ENCODE measurements at regions not wholly inside any gene's neighbourhood (a gene's known extent, or its start where the extent isn't known, plus 50 kb on each side); places are given as distances from the start of the nearest gene placed in this dataset.

DNA sequence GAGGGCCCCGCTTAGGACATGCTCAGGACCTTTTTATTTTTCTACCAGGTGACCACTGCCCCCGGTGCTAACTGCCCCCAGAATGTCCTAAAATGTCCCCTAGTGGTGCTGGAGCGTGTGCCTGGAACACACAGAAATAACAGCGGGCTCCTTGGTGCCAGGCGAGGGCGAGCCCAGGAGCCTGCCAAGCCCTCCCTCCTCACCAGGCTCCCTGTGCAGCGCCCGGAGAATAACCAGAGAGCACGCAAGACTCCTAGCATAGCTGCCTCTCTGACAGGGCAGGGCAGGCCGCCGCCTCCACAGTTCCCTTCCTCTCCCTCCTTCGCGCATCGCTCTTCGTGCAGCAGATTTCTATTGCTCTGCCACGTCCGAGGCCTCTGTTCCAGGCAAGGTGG is 84.3 kb upstream of the ZNF516 start:
- DNase-seq (ENCODE audit: extremely low read depth in 1 of 2, low read depth in 1 of 2): no peak

DNA sequence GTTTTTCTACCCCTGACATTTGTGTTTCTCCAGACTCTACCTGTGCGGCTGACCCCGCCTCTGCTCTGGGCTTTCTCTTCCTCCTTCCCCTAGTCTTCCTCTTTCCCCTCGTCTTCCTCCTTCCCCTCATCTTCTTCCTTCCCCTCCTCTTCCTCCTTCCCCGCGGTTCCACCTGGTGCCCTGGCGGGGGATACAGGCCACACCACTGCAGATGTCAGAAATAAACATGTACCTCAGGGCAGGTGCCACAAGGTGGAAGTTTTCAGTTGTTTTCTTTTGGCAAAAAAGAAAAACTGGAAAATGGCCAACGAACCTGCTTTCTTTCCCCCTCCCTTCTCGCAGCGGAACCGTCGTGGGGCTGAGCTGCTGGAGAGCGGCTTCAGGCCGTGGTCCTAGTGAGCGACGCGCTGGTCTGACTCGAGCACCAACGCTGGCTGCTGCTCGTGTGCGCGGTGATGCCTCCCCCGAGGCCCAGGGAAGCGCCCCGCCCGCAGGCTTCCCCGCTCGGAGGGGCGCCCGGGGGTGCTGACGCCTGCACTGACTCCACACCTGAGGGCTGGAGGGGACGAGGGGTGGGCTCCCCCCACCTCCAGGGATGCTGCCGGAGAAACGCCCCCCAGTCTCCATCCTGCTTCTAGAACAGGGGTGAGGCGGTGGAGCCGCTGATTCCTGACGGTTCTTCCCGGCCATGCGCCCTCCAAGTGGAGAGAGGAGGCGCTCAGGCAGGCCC is 83.7 kb upstream of the ZNF516 start:
- DNase-seq (ENCODE audit: extremely low read depth in 1 of 2, low read depth in 1 of 2): no peak

DNA sequence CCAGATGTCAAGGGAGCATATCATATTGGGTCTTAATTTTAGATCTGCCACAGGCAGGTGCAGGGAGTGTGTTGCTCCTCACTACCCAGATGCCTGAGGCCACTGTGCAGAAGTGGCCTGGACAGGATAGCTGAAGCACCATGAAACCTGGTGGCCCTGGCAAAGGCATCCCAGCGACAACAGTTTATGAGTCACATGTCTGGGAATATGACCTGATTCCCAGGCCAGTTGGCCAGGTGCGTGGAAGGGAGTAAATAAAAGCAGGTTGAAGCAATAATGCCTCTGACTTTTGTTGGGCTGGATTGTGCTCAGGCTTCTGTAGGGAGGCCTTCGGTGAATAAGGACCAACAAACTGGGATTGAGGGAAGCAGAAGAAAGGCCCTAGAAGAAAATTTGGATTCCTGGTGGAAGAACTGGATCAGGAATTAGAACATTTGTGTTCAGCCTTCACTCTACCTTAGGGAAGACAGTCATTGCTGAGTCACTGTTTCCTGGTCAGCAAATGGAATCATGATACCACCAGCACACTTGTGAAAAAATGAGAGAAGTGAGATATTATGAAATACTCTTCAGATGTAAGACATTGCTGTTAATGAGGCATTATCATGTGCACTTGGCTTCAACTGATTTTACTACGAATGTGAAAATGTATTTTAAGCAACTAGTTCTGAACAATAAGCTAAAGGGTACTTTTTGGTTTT is 78.4 kb upstream of the ZNF516 start:
- DNase-seq (ENCODE audit: extremely low read depth in 1 of 2, low read depth in 1 of 2): no peak

DNA sequence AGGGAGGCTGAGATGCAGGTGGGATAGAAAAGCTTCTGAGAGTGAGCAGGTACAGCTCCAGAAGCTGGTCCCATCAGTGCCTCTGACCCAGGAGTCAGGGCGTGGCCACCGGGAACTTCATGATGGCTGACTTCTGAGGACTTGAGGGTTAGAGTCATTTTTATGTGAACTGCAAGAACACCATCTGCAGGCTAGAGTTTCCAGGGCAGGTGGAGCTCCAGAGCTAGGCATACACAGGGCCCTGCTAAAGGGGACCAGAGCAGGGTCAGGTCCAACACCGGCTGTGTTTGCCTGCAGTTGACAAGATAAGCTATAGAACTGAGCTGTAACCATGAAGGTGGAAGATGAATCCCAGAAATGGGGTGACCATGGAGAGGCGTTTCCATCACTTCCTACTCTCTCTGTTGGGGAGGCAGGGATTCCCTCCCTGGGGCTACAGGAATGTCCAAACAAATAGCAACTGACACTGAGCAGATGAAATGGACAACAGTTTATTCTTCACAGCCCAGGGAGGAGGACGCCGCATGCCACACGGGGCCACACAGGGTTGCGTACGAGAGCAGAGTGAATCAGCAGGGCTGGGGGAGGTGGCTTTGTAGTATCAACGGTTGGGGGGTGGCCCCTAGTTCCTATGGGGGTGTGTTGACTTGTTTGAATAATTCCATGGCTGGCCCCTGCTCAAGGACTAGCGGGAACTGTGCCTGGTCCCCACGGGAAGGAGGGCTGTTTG is 77.6 kb upstream of the ZNF516 start:
- no peak for DNase-seq (ENCODE audit: extremely low read depth in 1 of 2, low read depth in 1 of 2)

DNA sequence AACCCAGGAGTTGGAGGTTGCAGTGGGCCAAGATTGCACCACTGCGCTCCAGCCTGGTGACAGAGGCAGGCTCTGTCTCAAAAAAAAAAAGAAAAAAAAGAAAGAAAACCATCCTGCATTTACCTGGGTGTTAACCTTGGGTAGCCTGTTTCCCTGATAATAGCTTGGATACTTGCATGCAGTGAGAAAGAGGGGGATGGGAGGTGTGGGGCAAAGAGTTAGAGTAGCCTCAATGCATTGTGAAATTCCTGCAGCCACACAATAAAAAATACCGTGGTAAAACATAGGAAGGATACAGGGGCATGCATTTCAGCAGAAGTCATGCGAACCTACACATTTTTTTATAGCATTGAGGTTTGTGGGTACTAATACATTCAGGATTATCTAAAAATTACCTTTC is 76.6 kb upstream of the ZNF516 start:
- no peak for DNase-seq (ENCODE audit: extremely low read depth in 1 of 2, low read depth in 1 of 2)

DNA sequence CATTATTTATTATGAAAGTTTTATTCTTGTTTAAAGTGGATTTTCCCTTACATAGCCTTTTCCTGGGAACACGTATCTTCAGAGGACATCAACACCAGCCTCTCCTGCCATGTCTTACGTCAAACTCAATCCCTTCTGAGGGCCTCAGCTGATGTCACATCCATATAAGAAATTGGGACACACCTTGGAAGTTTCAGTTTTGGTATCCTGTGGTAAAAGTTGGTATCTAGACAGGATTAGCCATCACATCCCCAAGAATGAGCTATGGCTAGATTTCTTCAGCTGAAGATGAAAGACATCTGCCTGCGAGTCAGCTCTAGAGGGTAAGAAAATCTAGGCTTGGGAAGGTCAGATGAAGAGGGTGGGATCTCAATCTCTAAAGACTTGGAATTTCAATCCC is 75.8 kb upstream of the ZNF516 start:
- no peak for DNase-seq (ENCODE audit: extremely low read depth in 1 of 2, low read depth in 1 of 2)

DNA sequence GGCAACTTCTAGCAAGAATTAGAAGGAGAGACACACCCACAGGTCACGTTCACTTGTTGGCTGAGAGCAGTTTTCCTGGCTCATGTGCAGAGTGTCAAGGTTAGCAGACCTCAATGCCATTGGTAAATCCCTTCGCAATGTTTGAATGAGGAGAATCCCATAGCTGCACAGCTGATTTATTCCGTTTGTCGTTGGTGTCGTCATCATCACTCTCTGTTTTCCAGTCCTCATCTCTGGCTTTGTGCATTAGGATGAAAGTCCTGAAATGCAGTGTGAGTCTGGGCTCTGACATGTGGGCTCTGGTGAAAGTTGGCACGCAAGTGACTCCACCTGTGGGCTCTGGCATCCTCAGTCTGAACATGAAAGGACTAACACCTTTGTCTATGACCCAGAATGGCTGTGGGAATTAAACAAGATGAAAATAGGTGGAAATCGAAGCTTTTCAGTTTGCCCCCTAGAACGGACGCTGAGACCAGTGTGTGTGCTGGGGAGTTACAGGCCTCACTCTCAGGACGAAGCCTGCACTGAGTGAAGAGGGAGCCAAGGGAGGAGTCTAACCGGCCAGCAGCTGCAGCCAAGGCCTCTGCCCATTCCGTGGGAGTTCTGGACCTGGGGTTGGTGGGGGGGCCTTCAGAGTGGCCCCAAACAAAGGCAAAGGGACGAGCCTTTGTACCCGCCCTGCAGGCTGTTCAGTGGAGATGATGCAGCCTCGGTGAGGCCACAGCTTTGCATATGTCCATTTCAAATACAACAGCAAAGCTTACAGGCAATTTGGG is 74.8 kb upstream of the ZNF516 start:
- DNase-seq (ENCODE audit: extremely low read depth in 1 of 2, low read depth in 1 of 2): no peak

DNA sequence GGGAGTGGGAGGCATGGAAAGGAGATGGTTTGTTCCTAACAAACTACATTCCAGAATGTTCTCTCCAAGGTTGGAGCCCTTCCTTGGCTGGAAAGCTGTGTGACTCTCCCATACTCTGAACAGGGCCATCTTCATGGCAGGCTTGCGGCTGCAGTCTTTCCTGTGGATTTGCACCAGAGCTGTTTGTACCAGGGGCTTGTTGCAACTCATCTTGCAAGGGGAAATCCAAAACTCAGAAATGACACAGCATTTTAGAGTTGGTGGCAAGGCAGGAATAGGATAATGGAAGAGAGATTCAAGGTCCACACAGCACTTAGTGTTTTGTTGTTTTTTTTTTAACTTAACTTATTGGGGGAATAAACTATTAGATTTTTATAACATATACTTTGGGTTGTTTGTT is 73.7 kb upstream of the ZNF516 start:
- no peak for DNase-seq (ENCODE audit: extremely low read depth in 1 of 2, low read depth in 1 of 2)

DNA sequence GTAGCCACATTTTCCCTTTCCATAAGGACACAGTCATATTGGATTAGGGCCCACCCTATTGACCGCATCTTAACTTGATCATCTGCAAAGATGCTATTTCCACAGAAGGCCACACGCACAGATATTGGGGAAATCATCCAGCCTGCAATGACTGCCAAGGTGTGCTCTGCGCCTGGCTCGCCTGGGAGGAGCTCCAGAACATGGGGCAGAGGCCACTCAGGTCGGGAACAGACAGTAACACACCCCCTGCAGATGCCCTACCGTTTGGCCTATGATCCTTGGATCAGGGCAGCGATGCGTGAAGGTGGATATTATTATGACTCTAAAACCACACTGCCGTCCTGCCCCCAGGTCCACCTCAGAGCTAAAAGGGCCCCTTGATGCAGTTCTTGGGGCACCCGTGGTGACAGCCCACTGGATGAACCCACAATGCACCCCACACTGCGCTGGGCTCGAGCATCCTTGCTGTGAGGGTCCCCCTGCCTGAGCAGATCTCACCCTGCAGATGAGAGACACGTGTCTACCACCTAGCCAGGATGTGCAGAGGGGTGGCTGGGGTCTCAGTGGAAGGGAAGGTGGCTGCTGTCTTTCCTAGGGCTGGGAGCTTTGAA is 72.9 kb upstream of the ZNF516 start:
- no peak for DNase-seq (ENCODE audit: extremely low read depth in 1 of 2, low read depth in 1 of 2)

DNA sequence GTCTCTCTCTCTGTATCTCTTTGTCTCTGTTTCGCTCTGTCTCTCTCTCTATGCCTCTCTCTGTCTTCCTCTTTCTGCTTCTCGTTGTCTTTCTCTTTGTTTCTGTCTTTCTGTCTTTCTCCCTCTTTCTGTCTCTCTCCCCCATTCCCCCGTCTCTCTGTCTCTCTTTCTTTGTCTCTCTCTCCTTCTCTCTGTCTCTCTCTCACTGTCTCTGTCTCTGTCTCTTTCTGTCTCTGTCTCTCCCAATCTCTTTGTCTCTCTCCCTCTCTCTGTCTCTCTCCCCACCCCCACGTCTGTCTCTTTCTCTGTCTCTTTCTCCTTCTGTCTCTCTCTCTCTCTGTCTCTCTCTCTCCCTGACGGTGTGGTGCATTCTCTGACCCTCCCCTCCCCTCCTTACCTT is 71.9 kb upstream of the ZNF516 start:
- no peak for DNase-seq (ENCODE audit: extremely low read depth in 1 of 2, low read depth in 1 of 2)

DNA sequence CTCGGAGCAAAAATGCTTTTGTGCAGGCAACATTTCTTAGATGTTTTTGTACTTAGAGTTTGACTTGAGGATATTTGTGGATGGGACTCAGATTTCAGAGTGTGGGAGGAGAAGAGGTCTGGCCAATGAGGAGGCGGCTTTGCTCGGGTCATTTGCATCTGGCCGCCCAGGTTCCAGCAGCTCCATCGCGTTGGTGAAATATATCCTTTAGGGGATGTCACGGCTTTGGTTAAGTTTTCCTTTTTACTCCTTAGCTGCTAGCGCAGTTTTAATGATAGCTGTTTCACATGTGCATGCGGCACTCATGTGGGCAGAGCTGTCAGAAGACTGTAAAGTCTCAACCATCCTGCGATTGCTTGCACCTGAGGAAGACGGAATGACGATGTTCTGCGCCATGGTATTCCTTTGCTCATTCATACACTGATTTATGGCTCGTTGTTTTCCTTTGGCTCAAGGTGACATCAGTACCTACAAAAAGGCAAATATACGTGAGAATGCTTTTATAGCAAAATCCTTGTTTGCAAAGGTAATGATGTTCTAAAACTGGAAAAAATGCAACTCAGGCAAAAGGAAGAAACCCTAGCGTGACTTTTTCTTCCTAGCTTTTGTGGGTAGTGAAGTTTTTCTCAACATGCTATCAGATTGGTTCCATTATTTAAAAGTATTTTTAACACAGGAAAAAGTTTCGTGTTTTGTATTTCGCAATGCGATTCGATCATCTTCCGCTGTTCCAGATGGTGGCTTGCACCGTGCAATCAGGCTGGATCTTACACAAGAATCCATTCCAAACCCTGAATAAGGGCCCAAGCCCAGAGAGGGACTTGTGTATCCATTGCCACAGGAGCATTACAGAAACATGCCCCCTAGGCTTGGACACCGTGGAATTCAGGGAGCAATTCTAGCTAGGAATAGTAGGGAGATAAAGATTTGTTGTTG is 70.5 kb upstream of the ZNF516 start:
- DNase-seq (ENCODE audit: extremely low read depth in 1 of 2, low read depth in 1 of 2): no peak

DNA sequence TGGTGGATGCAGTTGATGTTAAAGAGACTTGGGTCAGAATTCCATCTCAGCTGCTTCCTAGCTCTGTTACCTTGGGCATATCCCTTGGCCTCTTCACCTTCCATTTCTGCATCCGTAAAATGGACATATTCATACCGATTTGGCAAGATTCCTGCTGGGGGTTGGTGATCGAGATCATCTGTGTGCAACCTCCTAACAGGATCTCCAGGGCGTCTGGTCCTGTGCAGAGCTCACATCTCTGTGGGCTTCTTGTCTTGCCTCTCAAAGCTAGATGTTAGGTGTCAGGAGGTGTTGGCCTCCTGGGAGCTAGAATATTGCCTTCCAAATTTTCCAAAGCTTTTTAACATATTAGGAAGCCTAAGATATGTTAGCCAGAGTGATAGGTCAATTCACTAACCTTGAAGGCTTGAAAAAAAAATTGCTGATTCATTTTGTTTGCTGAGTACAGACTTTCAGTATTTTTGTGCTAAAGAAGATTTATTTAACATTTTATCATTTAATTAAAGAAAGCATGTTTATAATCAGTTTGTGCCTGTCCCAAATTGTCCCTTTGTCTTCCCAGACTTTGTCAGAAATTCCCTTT is 69.7 kb upstream of the ZNF516 start:
- DNase-seq (ENCODE audit: extremely low read depth in 1 of 2, low read depth in 1 of 2): no peak

DNA sequence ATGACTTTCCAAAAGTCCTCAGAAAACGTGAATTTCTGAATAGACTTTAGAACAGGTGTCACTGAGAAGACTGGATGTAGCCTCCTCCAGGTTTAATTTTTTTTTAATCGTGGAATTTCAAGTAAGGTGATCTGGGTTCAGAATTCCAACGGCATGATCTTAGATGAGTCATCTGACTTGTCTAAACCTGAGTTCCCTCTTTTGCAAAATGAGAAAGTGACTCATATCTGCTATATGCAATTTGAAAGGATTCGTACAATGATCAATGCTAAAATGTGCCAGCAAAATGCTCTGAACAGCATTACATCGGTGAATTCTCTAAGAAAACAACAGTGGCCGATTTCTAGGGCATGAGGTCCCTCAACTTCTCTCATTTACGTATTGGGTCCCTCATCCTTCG is 69.1 kb upstream of the ZNF516 start:
- no peak for DNase-seq (ENCODE audit: extremely low read depth in 1 of 2, low read depth in 1 of 2)

DNA sequence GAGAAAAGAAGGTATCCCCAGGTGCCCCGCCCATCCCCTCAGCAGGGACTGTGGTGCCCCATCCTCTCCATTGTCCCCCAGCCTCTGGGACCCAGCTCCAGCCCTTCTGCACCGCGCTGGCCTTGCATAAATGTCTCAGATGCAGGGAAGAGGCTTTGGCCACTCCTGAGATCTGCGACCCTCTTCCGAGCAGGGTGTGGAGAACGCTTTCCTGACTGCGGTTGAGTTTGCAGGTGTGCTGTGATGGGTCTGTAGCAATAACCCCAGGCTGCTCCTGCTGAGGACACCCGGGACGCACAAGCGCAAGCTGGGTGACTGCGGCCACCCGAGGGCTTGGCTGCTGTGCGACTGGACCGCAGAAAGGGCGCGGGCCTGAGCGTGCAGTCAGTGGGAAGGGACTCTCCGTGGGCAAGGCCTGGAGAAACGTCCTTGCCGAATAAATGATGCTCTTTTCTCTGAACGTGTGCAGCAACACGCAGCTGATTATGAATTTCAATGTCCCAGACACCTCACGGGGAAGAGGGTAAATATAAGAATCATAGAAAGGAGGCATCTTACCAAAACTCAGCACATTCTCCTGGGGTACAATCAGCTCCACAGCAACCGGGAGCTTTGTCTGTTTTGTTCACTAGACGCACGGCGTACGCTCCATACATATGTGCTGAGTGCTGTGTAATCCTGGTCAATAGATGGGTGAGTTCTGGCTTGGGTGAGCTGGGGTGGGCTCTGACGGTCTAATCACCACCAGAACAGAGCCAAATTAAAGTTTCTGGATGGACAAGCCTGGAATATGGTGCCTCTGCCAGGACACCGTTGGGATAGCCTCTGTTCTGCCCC is 67.5 kb upstream of the ZNF516 start:
- no peak for DNase-seq (ENCODE audit: extremely low read depth in 1 of 2, low read depth in 1 of 2)

DNA sequence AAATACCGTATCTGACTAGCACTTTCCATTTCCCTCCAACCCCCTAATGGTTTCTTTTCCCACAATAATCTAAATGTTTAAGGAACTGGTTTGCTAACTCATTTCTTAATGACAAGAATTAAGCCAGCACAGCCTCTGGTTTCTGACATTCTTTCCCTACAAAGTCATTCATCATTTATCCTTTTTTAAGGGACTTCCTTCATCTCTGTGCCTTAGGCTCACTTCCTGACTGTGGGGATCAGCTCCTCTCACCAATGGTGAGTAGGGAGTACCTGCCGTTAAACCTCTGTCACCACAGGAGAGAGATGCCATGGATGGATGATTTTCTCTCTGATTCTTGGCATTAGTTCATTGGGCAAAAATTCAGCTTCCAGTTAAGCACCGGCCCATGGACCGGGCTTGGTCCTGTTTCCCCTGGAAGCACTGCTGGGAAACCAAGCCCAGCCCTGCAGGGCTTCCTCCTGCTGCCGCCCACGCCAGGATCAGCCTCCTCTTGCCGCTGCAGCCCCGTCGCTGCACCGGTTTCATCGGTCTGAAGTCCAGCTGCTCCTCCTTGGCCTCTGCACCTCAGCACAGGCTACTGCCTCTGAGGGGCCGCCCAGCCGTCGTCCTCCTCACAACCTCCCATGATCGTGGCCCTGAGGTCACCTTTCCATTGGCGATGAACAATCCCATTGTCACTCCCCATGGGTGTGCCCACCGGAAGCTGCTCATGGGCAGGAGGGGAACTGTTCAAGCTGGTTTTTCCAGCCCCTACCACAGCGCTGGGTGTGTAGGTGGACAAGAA is 64.0 kb upstream of the ZNF516 start:
- no peak for DNase-seq (ENCODE audit: extremely low read depth in 1 of 2, low read depth in 1 of 2)

DNA sequence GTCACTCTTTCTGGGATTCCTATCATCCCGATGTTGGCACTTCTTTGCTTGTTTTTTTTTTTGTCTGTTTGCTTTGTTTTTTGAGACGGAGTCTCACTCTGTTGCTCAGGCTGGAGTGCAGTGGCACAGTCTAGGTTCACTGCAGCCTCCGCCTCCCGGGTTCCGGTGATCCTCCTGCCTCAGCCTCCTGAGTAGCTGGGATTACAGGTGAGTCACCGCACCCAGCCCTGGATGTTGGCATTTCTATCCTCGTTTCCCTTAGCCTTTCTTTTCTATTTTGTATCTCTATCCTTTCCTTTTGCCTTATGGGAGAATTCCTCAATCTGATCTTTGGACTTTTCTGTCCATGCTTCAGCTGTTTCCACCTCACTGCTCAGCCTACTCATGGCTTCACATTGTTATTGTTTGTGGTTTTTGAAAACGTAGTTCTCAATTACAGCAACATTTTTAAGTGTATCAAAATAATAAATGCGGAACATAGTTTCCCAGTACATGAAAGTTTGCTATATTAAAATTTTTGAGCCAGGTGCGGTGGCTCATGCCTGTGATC is 62.1 kb upstream of the ZNF516 start:
- no peak for DNase-seq (ENCODE audit: extremely low read depth in 1 of 2, low read depth in 1 of 2)

DNA sequence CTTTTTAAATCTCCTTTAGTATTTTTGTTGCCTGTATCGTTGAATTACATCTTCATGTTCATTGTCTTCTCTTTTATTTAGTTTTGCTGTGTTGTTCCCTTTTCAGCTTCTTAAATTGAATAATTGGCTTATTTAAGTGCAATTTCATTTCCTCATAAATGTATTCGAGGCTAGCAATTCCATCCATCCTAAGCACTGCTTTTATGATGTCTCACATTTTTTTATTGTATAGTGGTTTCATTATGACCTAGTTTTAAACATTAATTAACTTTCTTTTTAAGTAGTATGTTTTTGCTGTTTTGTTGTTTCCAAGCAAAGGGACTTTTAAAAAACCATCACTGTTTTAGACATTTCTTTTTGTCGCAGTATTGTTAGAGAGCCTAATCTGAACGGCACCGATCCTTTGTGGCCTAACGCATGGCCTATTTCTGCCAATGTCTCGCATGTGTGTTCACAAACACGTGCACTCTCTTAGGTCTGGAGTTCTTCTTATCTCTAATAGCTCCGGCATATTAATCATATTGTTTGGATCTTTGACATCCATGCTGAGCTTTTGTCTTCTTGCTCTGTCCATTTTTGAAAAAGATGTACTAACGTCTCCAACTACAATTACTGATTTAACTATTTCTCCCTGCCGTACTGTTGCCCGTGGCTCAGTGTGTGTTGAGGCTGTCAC is 59.6 kb upstream of the ZNF516 start:
- no peak for DNase-seq (ENCODE audit: extremely low read depth in 1 of 2, low read depth in 1 of 2)
